HG03558 (cell line): ENCODE measurements at regions not wholly inside any gene's neighbourhood (a gene's known extent, or its start where the extent isn't known, plus 50 kb on each side); places are given as distances from the start of the nearest gene placed in this dataset.

Source experiments
- ATAC-seq: cut with Tn5 transposase; IDR thresholded peaks from one replicate; pipeline ENCODE4 v1.9.1; 2021; ENCODE audit warnings: moderate number of reproducible peaks; ENCODE audit not compliant: unreplicated experiment; ENCODE audit errors: extremely low read depth

DNA sequence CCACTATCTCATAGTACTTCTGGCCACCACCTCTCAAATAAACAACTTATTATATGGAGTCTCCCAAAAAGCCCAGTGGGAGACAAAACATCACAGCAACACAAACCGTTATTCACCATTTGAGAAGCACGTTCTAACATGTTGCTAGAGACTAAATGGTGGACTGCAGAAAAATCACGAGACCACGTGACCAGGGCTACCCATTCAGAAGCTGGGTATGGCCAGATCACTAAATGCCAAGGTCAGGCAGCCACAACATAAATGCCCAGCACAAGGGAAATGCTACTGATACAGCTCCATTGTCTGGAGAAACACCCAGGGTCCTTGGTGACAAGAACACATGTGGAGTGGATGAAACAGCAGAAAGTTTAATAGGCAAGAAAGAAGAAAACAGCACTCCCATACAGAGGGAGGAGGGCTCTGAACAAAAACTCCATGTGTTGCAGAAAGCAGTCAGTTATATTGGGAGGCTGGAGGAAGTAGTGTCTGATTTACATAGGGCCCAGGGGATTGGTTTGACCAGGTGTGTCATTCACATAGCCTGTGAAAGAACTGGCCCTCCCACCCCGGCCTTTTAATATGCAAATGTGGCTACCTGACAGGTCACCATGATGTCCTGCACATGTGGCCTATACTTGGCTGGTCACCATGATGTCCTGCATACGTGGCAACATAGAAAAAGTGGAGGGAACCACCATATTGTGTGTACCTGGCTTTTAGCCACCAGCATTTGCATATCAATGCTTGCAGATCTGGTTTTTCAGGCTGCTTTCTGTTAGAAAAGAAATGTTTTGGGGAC is 97.2 kb downstream of the TRIM36 start:
- no peak for ATAC-seq

DNA sequence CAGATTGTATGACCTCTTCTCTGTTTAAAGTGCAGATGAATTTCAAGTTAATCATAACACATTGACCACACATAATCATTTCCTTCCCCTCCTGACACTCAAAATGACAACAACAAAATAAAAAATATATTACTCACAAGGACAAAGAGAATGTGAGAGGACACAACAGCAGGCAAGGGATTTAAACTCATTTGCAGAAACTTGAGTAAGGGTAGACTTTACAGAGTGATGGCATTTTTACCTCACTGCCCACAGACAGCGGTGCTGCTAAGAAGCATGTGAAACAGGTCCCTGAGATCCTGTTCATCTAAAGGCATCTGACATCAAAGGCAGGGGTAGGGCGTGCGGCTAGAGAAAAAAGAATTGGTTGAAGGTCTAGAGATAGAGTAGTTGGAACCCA is 99.0 kb downstream of the TRIM36 start:
- ATAC-seq = no peak

DNA sequence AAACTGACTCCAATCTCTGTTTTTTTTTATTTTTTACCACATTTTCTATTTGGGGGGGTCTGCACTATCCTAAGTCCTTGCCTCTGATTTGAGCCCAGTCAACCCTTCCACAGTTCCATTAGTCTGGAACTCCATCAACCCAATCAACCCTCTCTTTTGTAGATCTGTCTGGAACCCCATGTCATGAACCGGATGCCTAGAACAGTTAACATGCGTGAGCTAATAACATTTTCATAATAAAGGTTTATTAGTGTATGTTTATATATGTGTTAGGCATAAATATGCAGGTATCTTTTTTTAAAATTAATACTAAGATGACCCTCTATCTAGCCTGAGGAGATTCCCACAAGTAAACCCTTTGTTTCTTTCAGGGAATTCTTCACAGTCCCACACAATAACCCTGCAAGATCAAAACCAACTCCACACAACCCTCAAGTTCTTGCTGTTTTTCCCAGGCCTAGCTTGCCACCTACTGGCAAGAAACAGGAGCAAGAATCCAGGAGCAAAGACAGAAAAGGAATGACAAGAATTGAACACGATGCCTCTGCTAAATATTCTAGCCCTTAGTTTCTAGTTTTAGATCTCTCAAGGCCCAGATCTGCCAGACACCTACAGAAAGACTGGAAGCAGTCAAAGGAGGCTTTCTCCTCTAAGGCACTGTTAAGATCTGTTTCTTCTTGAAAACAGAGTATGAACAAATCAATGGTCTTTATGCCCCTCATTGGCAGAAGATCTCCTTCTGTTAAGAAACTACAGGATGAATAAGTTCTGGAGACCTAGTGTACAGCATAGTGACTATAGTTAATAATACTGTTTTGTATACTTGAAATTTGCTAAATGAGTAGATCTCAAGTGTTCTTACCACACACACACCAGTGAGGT is 100.4 kb downstream of the TRIM36 start:
- ATAC-seq = no peak

DNA sequence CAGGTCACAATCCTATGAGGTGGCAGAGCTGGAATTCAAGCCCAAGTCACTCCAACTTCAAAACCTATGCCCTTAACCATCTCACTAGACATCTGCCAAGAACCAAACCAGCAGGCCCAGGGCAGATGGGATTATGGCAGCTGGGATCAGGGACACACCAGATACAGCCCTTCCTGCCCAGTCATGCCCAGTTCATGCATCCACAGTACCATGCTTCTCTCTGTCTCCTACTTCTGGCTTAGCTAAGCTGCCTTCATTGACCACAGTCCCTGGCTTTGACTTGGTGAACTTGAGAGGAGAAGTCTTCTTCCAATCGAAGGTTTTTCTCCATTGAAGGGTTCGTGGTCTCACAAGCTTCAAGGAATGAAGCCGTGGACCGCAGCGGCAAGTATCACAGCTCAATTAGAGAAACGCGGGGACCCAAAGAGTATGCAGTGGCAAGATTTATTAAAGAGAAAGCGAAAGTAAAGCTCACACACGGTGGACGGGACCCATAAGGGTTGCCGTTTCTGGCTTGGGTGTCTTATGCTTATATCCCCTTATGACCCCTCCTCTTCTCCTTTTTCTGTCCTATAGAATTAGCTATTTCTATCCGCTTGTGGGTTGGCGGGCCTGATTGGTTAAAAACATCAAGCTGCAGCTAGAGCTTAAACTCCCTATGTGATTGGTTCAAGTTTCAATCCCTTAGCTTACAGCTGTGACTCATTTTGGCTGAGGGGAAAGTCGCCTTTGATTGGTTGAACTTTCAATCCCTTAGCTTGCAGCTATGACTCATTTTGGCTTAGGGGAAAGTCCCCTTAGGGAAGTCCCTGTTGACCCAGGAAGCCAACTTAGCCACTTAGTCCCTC is 101.2 kb downstream of the TRIM36 start:
- ATAC-seq = peak; percentile 69

DNA sequence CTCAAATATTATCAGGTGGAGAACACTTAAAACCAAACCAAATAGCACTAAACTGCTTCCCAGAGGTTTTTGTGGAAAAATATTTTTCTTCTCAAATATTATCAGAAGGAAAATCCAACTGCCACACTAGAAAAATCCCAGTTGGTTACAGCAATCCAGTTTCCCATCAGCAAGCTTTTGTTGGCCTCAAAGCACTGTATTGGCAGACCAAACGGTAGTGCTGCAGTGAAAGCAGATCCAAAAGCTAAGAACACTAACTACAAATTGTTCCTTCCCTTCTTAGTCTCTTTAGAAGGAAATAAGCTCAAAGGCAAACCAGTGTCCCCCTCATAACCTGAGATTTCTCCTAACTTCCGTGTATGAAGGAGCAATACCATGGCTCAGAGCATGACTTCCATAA is 105.3 kb downstream of the TRIM36 start:
- ATAC-seq = no peak

DNA sequence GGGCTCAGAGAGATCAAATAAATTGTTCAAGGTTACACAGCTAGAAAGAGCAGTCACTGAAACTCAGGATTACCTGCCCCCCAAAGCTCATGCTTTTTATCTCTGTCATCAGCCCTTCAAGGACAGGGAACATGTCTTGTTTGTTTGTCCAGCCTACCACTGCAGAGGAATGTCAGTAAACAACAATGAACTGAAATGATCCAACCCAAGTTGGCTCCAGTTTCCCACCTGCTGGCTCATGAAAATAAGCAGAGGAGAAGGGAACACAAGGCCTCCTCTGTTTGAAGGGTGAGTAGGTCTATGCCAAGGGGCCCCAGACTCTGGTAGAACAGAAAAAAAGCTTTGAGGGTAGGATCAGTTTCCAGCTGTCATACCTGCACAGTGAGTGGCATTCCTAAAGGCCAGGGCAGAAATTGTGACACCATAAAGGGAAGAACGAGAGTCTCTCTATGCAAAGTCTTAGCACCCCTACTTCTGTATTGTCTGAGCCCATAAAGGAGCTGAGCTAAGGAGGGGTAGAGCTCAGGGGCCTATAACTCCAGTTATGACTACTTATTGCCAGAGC is 115.2 kb downstream of the TRIM36 start:
- ATAC-seq = no peak

DNA sequence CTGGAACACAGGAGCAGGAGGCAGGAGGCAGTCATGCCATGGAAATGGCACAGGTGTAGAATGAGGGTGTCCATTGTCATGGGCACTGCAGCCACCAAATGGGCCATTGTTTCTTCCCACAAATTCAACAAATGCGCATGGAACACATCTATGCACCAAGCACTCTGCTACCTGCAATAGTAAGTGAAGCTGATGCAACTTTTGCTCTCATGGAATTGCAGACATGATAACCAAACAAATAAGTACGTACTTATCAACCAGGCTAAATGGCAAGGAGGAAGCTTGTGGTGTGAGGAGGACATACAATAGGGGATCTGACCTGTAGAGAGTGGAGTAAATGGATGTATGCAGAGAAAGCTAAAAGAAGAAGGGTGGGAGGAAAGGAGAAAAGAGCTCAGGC is 116.8 kb downstream of the TRIM36 start:
- ATAC-seq = no peak

DNA sequence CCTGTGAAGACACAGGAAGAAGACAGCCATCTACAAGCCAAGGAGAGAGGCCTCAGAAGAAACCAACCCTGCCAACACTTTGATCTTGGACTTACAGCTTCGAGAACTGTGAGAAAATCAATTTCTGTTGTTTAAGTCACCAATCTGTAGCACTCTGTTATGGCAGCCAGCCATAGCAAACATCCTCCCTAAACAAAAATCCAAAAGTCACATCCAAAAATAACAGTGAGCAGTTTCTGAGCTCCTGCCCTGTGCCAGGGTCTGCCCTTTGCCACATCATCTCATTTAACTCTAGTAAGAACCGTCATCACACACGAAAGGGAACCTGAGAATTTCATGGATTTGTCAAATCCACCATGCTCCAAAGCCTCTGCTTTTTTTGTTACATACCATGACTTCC is 118.8 kb downstream of the TRIM36 start:
- ATAC-seq = no peak

DNA sequence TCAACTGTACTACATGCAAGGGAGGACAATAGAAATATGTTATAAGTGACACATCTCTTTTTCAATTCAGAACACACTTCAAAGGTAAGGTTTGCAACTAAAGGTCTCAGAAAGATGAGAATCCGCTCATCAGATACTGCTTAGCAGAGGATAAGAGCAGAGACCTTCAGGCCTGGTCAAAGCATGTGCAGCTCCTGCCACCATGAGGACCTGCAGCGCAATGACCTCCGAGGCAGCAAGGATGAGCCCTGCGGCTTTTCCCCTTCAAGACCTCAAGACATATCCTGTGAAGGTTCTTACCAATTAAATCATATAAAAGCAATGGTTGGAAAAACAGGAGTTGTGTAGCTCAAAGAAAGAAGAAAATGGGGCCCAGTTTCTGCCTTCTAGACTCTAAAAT is 135.8 kb downstream of the TRIM36 start:
- ATAC-seq = no peak

DNA sequence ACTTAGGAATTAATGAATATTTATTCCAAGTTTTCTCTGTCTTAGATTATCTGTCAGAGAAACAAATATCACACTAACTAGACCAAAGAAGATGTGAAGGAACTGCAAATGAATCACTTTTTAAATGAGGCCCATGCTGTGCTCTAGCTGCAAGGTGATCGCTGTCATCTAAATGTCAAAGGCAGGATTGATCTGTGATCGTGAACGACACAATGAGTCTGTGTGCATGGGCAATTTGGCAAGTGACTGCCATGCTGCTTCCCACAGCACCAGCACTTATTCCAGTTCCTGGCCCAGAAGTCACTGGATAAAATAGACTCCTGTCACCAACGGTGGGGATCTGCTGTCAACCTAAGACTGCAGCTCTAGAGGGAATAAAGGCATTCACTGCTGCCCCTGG is 141.2 kb downstream of the TRIM36 start:
- ATAC-seq = no peak

DNA sequence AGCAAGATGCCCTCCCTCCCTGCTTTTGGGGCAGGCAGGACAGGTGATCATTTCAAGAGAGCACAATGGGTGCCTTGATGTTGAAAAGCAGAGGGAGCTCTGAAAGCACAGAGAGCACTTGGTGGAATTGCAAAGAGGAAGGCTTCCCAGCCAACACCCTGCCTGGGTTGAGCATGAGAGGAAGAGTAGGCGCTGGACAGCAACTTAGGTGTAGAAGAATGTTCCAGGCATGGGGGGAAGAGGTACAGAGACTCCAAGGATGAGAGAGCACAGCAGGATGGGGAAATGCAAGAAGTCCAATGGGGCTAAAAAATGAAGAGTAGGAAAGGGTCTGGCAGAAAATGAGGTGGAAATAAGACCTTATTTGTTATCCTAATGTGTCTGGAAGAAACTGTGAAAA is 144.8 kb downstream of the TRIM36 start:
- ATAC-seq = no peak

DNA sequence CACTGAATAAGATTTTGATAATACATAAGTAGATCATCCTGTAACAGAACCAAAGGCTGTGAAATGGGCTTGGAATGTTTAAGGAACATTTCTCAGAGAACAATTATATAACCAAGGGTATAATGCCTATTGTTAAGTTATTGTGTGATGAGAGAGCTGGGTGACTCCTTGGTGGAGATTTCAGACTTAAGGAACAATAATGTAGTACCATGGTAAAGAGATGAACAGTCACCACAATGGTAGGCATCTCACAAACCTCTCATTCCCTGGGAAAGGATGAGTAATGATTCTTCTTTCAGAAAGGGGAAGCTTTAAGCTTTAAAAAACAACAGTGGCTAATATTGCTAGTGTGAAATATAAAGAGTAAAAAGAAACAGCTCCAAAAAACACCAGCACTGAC is 147.4 kb downstream of the TRIM36 start:
- no peak for ATAC-seq

DNA sequence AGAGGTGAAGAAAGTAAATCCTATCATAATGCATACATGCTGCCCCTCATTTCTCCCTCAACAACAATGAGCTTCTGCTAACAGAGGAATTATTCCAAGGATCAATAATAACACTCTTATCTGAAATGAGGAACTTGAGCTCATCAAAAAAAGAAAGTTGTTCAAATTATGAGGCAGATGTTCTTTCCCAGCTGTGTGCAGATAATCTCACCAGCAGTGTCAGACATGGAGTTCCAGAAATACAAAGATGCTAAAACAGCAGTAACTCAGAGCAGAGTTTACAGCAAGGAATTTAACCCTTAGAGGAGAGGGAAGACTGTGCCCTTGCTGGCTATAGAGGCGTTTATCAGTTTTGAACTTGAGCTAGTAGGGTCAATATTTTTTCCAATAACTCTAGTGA is 153.1 kb downstream of the TRIM36 start:
- no peak for ATAC-seq

DNA sequence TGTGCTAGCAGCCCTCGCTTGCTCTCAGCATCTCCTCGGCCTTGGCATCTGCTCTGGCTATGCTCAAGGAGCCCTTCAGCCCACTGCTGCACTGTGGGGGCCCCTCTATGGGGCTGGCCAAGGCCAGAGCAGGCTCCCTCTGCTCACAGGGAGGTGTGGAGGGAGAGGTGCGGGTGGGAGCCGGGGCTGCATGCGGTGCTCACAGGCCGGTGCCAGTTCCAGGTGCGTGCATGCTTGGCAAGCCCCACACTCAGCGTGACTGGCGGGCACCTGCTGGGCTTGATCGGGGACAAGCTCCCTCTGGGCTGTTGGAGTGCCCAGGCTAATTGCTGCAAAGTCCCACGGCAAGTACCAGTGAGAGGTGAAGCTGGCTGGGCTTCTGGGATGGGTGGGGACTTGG is 170.5 kb downstream of the TRIM36 start:
- ATAC-seq = no peak

DNA sequence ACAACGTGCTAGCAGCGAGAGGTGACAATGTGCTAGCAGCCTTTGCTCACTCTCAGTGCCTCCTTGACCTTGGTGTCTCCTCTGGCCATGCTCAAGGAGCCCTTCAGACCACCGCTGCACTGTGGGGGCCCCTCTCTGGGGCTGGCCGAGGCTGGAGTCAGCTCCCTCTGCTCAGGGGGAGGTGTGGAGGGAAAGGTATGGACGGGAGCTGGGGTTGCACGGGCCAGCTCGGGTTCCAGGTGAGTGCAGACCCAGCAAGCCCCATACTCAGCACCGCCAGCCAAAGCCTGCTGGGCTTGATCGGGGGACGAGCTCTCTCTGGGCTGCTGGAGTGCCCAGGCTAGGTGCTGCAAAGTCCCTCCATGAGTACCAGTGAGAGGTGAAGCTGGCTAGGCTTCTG is 180.2 kb downstream of the TRIM36 start:
- ATAC-seq = no peak

DNA sequence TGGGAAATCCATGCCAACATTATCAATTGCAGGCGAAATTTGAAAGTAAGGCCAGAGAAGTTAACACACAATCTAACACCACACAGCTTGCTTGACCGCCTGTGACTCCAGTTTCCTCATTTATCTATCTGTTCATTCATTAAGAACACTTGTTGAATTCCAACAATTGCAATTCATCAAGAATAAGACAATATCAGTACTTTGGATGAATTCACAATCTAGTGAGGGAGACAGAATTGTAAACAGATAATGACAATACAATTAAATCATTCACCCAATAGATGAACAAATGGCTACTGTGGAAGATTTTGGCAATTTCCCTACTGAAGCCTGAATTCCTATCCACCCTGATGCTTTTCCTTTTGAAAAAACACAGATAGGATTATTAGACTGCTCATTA is 181.6 kb downstream of the TRIM36 start:
- no peak for ATAC-seq

DNA sequence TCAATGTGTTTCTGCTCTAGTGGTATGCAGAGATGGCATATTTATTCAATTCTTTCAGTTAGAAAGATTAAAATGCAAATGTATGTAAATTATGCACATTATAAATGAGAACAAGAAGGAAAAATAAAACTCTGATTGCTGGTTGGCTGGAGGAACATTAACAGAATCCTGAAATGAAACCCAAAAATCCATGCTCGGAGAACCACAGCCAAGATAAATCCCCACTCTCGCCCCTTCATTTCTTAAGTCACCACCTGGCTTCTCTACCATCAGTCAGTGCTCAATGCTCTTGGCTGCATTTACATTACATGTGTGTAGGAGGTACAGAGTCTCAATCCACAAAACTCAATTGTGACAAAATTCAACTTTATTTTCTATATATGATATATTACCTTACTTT is 184.9 kb downstream of the TRIM36 start:
- no peak for ATAC-seq

DNA sequence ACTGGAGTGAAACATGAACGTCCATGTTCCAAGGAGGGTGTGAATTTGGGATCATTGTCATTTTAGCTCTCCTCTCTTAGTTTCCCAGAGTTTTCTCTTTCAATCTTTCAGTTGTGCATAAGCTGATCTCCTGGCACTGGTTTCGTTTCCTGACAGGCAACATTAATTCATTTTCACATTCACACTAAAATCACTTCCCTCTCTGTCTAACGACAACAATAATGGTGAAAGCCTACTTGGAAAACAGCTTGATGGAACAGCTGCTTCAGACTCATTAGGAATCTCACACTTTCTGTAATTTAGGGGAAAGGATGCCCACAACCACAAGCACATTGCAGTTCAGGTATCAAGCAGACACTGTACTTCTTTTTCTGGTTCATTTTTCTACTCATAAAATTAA is 188.6 kb downstream of the TRIM36 start:
- no peak for ATAC-seq

DNA sequence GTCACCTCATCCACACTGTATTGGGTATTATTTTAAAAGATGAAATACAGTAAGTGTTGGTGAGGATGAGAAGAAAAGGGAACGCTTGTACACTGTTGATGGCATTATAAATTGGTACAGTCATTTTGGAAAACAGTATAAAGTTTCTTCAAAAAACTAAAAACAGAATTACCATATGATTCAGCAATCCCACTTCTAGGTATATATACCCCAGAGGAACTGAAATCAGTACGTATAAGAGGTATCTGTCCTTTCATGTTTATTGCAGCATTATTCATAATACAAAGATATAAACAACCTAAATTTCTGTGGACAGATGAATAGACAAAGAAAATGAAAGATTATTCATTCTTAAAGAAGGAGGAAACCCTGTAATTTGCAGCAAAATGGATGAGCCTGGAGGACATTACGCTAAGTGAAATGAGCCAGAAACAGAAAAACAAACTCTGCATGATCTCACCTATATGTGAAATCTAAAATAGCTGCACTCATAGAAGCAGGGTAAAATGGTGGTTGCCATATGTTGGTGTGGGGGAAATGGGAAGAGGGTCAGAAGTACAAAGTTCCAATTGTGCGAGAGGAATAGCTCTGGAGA is 191.6 kb downstream of the TRIM36 start:
- peak; percentile 79 for ATAC-seq

DNA sequence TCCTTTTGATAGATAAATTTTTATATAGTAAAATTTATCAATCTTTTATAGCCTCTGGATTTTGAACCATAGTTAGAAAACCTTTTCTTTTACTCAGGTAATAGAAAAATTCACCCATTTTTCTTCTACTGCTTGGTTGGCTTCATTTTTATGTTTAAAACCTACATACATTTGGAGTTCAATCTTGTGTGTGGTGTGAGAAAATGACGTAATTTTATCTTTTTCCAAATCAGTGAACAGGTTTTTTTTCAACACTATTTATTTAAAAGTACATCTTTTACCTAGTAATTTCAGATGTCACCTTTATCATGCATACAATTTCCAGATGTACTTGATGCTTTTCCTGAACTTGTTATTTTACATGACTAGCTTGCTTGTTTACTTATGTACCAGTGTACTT is 200.2 kb downstream of the TRIM36 start:
- no peak for ATAC-seq
